NCI-H2227 (cell line): ENCODE measurements at regions not wholly inside any gene's neighbourhood (a gene's known extent, or its start where the extent isn't known, plus 50 kb on each side); places are given as distances from the start of the nearest gene placed in this dataset.

ENCODE experiments used
- DNase-seq: peaks from one replicate; lab custom pipeline; 2025; ENCODE audit not compliant: unreplicated experiment; lab: John Stamatoyannopoulos, UW

- no peak for DNase-seq
Measured at GRCh38 chr20:63089051-63089907, 82.5 kb upstream of the BHLHE23 start.

DNA sequence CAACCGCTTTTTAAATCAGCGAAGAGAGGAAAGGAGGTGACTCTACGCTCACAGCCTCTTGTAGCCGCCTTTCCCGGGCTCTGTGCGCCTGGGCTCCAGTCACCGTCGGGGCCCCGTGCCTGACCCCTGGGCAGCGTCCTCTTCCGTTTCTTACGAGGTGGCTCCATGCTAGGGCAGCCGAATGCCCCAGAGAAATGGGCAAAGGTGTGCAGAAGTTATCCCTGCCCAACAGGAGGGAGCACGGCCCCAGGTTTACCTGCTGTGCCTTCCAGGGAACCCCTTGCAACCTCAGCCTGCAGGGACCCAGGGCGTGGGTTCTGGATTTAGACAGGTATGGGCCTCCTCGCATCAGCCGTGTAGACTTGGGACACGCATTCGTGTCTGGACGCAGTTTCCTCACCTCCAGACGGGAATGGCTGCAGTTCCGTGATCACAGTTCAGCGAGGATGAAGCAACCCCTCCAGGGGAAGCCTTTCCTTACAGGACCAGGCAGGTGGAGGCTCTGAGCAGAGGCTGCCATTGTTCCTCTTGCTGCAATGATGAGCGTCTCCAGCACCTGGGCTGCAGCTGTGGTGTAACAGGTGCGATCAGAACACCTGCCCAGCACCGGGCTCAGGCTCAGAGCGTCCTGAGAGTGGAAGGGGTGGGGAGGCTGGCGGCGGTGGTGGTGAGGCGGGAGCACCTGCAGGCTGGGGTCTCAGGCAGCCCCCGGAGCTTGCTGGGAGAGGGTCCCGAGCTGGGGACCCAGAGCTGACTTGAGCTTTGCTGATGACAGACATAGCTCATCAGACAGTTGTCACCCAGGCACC is 81.3 kb upstream of the BHLHE23 start:
- DNase-seq: no peak

- DNase-seq: no peak
Measured at GRCh38 chr20:63087236-63087871, 80.6 kb upstream of the BHLHE23 start.

DNA sequence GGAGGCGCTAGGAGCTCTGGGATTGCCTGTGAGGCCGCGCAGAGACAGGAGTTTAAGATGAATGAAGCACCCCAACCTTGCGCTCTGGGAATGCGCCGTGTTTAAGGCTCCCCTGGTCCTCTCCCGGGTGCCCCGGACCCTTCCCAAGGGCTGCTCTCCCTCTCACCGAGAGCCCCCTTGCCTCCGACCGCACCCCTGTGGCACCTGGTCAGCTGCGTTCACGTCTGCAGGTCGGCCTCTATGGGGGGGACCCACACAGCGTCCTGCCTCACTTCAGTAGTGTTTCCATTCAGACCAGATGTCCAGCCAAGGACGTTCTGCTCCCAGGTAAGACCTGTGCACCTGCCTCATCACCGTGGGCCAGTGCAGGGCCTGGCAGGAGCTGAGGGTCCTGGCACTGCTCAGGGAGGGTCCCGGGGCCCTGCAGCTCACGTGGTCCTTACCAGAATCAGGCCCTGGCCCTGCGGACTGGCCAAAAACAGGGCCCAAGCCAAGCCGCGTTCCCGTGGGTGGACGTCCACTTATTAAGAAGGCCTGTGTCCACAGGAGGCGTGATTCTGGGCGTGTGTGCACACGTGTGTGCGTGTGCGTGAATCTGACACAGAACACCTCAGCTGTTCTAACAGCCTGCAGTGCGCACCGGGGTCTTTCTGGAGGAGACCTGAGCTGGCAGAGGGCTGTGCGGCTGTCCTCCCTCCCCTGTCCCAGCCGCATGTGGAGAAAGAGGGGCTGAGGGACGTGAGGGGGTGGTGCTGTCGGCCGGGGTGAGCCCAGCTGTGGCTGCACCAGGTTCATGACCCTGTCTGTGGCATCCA is 79.9 kb upstream of the BHLHE23 start:
- DNase-seq: no peak

GRCh38 chr20:63085151-63085861 is 78.5 kb upstream of the BHLHE23 start:
- no peak for DNase-seq

DNA sequence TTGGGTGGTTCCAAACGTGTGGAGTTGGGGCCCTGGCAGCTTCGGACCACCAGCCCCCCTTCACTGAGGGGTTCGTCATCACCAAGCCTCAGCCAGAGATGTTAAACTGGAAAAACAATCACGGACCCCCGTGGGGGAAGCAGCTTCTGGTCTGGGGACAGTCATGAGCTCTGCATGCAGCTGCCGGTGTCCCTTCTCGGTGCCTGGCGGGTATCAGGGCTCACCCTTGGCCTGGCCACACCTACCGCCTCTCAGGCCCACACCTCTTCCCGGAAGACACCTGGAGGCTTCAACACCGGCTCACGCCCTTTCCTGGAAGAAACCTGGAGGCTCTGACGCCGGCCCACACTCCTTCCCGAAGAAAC is 77.8 kb upstream of the BHLHE23 start:
- DNase-seq: no peak

- DNase-seq: no peak
Measured at GRCh38 chr20:63083831-63084562, 77.2 kb upstream of the BHLHE23 start.

DNA sequence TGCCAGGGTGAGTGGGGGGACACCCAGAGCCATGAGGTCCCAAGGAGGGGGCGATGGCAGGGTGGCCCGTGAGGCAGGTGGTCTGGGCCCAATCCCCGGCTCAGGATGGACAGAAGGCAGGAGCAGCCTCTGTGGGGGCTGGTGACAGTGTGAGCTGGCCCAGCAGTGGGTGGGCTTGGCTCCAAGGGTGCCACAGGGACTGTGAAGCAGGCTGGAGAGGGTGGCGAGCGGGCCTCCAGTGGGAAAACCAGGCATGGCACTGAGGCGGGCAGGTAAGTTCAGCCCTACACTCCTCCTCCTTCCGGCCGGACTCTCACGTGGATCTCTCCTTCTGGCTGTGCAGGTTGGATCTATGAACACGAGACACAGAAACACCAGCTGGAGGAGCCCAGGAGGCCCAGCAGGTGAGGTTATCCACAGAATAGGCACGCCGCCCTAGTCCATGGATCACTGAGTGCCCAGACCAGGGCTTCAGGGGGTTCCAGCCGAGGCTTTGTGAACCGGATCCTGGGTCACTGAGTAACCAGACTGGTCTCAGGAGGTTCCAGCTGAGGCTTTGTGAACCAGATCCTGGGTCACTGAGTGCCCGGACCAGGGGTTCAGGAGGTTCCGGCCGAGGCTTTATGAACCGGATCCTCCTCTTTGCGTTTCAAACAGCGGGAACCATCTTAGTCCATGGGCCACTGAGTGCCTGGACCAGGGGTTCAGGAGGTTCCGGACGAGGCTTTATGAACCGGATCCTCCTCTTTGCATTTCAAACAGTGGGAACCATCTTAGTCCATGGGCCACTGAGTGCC is 76.4 kb upstream of the BHLHE23 start:
- DNase-seq: no peak

DNA sequence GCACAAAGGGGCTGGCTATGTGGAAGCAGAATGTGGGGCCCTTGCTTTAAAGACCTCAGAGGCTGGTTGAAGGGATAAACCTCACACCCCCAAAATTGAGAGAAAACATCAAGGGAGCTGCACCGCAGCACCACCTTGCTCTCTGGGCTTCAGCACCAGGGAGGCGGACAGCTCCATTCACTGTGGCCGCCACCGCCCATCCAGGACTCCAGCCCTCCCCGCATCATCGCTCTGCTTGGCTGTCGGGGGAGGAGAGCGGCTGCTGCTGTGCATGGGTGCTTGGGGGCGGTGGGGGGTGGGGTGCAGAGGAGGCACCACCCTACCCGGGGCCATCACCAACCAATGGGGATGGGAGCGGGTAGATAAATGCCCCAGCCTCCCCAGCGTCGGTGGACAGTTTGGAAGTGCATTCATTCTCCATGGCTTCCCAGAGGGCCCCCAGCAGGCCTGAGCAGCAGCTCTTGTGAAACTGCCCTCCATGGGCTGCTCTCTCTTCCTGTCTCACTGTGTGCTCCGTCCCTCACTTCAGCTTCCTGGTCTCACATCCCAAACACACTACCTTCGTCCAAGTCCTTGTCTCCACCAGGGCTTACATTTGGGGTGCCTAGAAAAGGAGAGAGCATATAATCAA is 75.7 kb upstream of the BHLHE23 start:
- no peak for DNase-seq

GRCh38 chr20:63081831-63082230 is 75.1 kb upstream of the BHLHE23 start:
- DNase-seq: no peak

- no peak for DNase-seq
Measured at GRCh38 chr20:63081351-63081750, 74.6 kb upstream of the BHLHE23 start.

GRCh38 chr20:63080811-63081210 is 74.0 kb upstream of the BHLHE23 start:
- DNase-seq: no peak

- DNase-seq: no peak
Measured at GRCh38 chr20:63080411-63080810, 73.6 kb upstream of the BHLHE23 start.

DNA sequence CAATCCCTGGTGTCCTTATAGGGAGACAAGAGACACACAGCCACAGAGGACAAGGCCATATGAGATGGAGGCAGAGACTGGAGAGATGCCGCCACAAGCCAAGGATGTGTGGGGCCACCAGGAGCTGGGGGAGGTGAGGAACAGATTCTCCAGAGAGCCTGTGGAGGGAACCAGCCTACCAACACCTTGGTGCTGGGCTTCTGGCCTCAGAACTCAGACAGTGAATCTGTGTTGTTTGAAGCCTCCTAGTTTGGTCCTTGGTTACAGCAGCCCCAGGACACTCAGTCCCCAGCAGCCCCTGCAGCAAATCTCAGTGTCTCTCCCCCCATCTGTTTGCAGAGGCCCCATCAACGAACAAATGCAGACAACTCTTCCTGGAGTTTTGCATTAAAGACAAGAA is 73.2 kb upstream of the BHLHE23 start:
- no peak for DNase-seq

GRCh38 chr20:63077705-63078104 is 70.9 kb upstream of the BHLHE23 start:
- no peak for DNase-seq

GRCh38 chr20:63076421-63076820 is 69.7 kb upstream of the BHLHE23 start:
- DNase-seq: no peak

GRCh38 chr20:63074631-63075030 is 67.9 kb upstream of the BHLHE23 start:
- DNase-seq: no peak

- DNase-seq: no peak
Measured at GRCh38 chr20:63074182-63074581, 67.4 kb upstream of the BHLHE23 start.

DNA sequence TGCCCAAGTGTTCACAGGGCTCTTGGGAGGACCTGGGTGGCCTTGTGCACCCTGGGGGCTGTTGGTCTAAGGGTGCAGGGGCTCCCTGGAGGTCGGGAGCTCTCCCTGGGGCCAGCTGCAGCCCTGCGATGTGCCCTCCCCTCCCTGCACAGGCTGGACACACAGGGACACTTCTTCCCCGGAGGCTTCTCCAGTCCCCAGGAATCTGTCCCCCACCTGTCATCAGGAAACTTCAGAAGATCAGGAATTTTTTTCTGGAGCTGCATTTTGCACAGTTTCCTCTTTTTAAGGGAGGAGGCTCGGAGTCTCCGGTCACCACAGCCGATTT is 66.9 kb upstream of the BHLHE23 start:
- no peak for DNase-seq
